NCI-H1930 (cell line): ENCODE measurements at regions not wholly inside any gene's neighbourhood (a gene's known extent, or its start where the extent isn't known, plus 50 kb on each side); places are given as distances from the start of the nearest gene placed in this dataset.

Source experiments
- DNase-seq, 2 experiments: peaks; one replicate each; lab custom pipeline; 2025; lab: John Stamatoyannopoulos, UW

- DNase-seq: no peak
These were observed 532.7 kb upstream of the POU3F3 start for GRCh38 chr2:104321116-104321795.

- no peak for DNase-seq
These were observed 532.0 kb upstream of the POU3F3 start for GRCh38 chr2:104321796-104322349.

GRCh38 chr2:104332731-104333130 lies 521.2 kb upstream of the POU3F3 start:
- no peak for DNase-seq

GRCh38 chr2:104337869-104338268 lies 516.0 kb upstream of the POU3F3 start:
- no peak for DNase-seq

- DNase-seq: no peak
These were observed 513.8 kb upstream of the POU3F3 start for GRCh38 chr2:104340162-104340561.

- no peak for DNase-seq
These were observed 512.8 kb upstream of the POU3F3 start for GRCh38 chr2:104340879-104341828.

GRCh38 chr2:104344306-104344705 lies 509.6 kb upstream of the POU3F3 start:
- no peak for DNase-seq

GRCh38 chr2:104344985-104345384 lies 508.9 kb upstream of the POU3F3 start:
- no peak for DNase-seq

- no peak for DNase-seq
These were observed 495.8 kb upstream of the POU3F3 start for GRCh38 chr2:104358122-104358521.

- DNase-seq: no peak
These were observed 492.5 kb upstream of the POU3F3 start for GRCh38 chr2:104361414-104361813.

GRCh38 chr2:104368089-104368488 lies 485.8 kb upstream of the POU3F3 start:
- DNase-seq: no peak

- no peak for DNase-seq
These were observed 482.7 kb upstream of the POU3F3 start for GRCh38 chr2:104371087-104371781.

- DNase-seq: no peak
These were observed 478.7 kb upstream of the POU3F3 start for GRCh38 chr2:104375206-104375605.

GRCh38 chr2:104378853-104379374 lies 475.0 kb upstream of the POU3F3 start:
- peak; percentile 7 to 26 for DNase-seq

- no peak for DNase-seq
These were observed 469.0 kb upstream of the POU3F3 start for GRCh38 chr2:104384961-104385360.

- no peak for DNase-seq
These were observed 468.2 kb upstream of the POU3F3 start for GRCh38 chr2:104385743-104386142.

GRCh38 chr2:104388296-104388695 lies 465.6 kb upstream of the POU3F3 start:
- no peak for DNase-seq

- no peak for DNase-seq
These were observed 451.1 kb upstream of the POU3F3 start for GRCh38 chr2:104402825-104403224.

GRCh38 chr2:104404526-104404925 lies 449.4 kb upstream of the POU3F3 start:
- DNase-seq: no peak

- no peak for DNase-seq
These were observed 448.3 kb upstream of the POU3F3 start for GRCh38 chr2:104405623-104406022.

- peak; percentile 12 to 18 for DNase-seq
These were observed 447.6 kb upstream of the POU3F3 start for GRCh38 chr2:104406261-104406726.

GRCh38 chr2:104407641-104408040 lies 446.3 kb upstream of the POU3F3 start:
- no peak for DNase-seq
